ENCODE measurements at regions not wholly inside any gene's neighbourhood (a gene's known extent, or its start where the extent isn't known, plus 50 kb on each side); places are given as distances from the start of the nearest gene placed in this dataset.
A peak's percentile ranks its signal among the peaks of the same experiment; 100 is the strongest.

DNA sequence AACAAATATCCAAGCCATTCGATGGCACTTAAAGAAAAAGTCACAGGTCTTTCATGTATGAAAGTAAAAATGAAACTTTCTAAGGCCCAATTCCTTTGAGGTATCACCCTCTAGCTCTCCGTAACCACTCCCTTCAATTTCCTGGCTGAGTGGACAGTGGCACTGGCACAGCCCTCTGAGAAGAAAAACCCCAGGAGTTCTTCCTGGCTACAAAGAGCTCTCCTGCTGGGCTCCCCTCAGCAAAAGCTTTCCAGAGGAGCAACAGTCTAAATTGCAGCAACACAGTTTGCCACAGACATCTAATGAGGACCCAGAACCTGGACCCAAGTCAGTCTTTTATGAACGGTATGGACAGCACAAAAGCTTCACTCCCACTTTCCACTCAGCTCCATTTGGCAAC is 71.8 kb downstream of the FUNDC1 start:
- no peaks in the 10 kb centered on the region for H3K27me3 ChIP-seq (replicated peaks)
- no peaks in the 10 kb centered on the region for H3K9me3 ChIP-seq (replicated peaks)

GRCh38 chrX:44462850-44463249 is 79.8 kb downstream of the FUNDC1 start:
- H3K27ac ChIP-seq: no peak overlapping the region
- no peaks in the 10 kb centered on the region for H3K27me3 ChIP-seq (replicated peaks)
- no peak for DNase-seq (ENCODE audit: low read depth in 1 of 2, low spot score in 2 of 2)
- H3K4me1 ChIP-seq (replicated peaks): no peaks in the 10 kb centered on the region
- no peaks in the 10 kb centered on the region for H3K36me3 ChIP-seq
- H3K4me3 ChIP-seq: no peak overlapping the region
- H3K9me3 ChIP-seq (replicated peaks): no peaks in the 10 kb centered on the region

More for the DNA sequence above, 71.8 kb downstream of the FUNDC1 start:
- no peak for DNase-seq (ENCODE audit: low read depth in 1 of 2, low spot score in 2 of 2)
- H3K4me1 ChIP-seq (replicated peaks): no peaks in the 10 kb centered on the region
- no peak overlapping the region for H3K27ac ChIP-seq
- H3K36me3 ChIP-seq: no peaks in the 10 kb centered on the region
- H3K4me3 ChIP-seq: no peak overlapping the region

DNA sequence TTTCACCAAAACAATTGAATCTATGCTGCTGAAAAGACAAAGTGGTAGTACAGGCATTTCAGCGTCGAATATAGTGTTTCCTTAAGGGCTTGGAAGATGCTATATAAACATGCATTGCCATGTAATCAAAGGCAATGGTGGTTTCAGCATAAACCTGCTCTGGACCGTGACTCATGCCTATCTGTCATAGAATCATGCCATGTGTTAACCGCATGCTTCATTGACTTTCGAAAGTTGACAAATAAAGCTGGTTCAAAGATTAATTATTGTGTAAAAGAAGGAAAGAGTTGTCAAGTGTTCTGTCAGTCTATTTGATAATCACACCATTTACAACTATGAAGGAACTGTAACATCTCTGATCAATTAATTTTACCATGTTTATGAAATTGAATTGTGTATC is 83.2 kb downstream of the FUNDC1 start:
- no peaks in the 10 kb centered on the region for H3K36me3 ChIP-seq
- no peak overlapping the region for H3K27ac ChIP-seq
- H3K9me3 ChIP-seq (replicated peaks): no peaks in the 10 kb centered on the region
- no peak for DNase-seq (ENCODE audit: low read depth in 1 of 2, low spot score in 2 of 2)
- H3K4me3 ChIP-seq: no peak overlapping the region
- no peaks in the 10 kb centered on the region for H3K27me3 ChIP-seq (replicated peaks)
- H3K4me1 ChIP-seq (replicated peaks): no peaks in the 10 kb centered on the region

GRCh38 chrX:44456685-44457084 is 86.0 kb downstream of the FUNDC1 start:
- Histone ChIP-seq H3K27me3 (replicated peaks) (no peaks in the 10 kb centered on the region), H3K4me3 (no peak overlapping the region), H3K36me3 (no peaks in the 10 kb centered on the region), H3K4me1 (replicated peaks) (no peaks in the 10 kb centered on the region), H3K27ac (no peak overlapping the region), H3K9me3 (replicated peaks) (no peaks in the 10 kb centered on the region)
- DNase-seq (ENCODE audit: low read depth in 1 of 2, low spot score in 2 of 2): no peak

- DNase-seq (ENCODE audit: low read depth in 1 of 2, low spot score in 2 of 2): no peak
- Histone ChIP-seq H3K9me3 (replicated peaks) (no peaks in the 10 kb centered on the region), H3K36me3 (no peaks in the 10 kb centered on the region), H3K4me3 (no peak overlapping the region), H3K27me3 (replicated peaks) (no peaks in the 10 kb centered on the region), H3K4me1 (replicated peaks) (no peaks in the 10 kb centered on the region), H3K27ac (no peak overlapping the region)
Observed at GRCh38 chrX:44451056-44451455, 91.6 kb downstream of the FUNDC1 start.

DNA sequence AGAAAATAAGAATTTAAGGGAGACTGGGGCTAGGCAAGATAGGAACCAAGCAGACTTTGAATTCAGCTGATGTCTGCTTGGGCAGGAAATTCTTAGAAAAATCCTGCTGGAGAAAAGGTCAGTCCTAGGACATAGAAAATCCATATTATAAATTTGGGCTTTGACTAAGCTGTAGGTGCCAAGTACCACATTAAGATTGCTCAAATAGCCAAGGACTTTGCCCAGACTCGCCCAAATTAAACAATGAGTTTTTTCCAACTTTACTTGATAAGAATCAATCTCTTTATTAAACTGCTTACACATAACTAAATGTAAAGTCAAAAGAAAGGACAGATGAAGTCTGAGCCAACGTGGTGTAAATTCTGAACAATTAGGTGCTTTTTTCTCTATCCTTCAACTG is 95.4 kb downstream of the FUNDC1 start:
- DNase-seq (ENCODE audit: low read depth in 1 of 2, low spot score in 2 of 2): no peak
- no peaks in the 10 kb centered on the region for H3K4me1 ChIP-seq (replicated peaks)
- no peaks in the 10 kb centered on the region for H3K36me3 ChIP-seq

GRCh38 chrX:44440006-44440405 is 96.5 kb upstream of the EFHC2 start:
- H3K9me3 ChIP-seq (replicated peaks): no peaks in the 10 kb centered on the region
- no peaks in the 10 kb centered on the region for H3K4me1 ChIP-seq (replicated peaks)
- no peak for DNase-seq (ENCODE audit: low read depth in 1 of 2, low spot score in 2 of 2)
- H3K27me3 ChIP-seq (replicated peaks): no peaks in the 10 kb centered on the region
- H3K4me3 ChIP-seq: no peak overlapping the region
- no peaks in the 10 kb centered on the region for H3K36me3 ChIP-seq
- H3K27ac ChIP-seq: no peak overlapping the region

More for the DNA sequence above, 95.4 kb downstream of the FUNDC1 start:
- Histone ChIP-seq H3K9me3 (replicated peaks) (no peaks in the 10 kb centered on the region), H3K27ac (no peak overlapping the region), H3K4me3 (no peak overlapping the region), H3K27me3 (replicated peaks) (no peaks in the 10 kb centered on the region)

DNA sequence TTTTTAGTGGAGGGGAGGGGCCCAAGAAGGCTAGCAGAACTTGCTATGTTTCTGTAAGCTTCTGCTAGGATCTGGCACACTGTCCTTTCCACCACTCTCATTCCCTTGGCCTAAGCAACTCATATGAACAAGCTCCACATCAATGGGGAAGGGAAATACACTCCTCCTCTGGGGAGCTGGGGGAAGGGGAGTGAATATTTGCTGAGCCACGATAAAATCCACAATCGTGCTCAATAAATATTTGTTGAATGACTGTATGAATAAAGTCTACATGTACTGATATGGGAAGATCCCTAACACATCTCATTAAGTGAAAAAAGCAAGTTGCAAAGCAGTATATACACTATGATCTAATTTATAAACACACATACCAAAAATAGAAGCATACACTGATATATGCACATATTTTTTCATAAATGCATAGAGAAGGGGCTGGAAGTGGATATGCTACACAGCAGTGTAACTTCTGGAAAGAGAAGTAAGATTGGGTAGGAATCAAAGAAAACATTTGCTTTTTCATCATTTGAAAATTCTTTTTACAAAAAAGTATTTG is 95.8 kb upstream of the EFHC2 start:
- H3K27ac ChIP-seq: no peak overlapping the region
- no peaks in the 10 kb centered on the region for H3K9me3 ChIP-seq (replicated peaks)
- H3K36me3 ChIP-seq: no peaks in the 10 kb centered on the region
- no peak overlapping the region for H3K4me3 ChIP-seq
- no peaks in the 10 kb centered on the region for H3K4me1 ChIP-seq (replicated peaks)
- H3K27me3 ChIP-seq (replicated peaks): no peaks in the 10 kb centered on the region
- DNase-seq (ENCODE audit: low read depth in 1 of 2, low spot score in 2 of 2): no peak

DNA sequence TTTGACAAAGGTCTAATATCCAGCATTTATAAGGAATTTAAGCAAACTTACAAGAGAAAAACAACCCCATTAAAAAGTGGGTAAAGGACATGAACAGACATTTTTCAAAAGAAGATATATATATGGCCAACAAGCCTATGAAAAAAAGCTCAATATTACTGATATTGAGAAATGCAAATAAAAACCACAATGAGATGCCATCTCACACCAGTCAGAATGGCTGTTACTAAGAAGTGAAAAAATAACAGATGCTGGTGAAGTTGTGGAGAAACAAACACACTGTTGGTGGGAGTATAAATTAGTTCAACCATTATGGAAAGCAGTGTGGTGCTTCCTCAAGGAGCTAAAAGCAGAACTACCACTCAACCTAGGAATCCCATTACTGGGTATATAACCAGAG is 91.6 kb upstream of the EFHC2 start:
- Histone ChIP-seq H3K27me3 (replicated peaks) (no peaks in the 10 kb centered on the region), H3K4me1 (replicated peaks) (peaks cover 19% of the 10 kb centered on the region), H3K27ac (no peak overlapping the region), H3K36me3 (no peaks in the 10 kb centered on the region), H3K4me3 (no peak overlapping the region), H3K9me3 (replicated peaks) (no peaks in the 10 kb centered on the region)
- no peak for DNase-seq (ENCODE audit: low read depth in 1 of 2, low spot score in 2 of 2)

DNA sequence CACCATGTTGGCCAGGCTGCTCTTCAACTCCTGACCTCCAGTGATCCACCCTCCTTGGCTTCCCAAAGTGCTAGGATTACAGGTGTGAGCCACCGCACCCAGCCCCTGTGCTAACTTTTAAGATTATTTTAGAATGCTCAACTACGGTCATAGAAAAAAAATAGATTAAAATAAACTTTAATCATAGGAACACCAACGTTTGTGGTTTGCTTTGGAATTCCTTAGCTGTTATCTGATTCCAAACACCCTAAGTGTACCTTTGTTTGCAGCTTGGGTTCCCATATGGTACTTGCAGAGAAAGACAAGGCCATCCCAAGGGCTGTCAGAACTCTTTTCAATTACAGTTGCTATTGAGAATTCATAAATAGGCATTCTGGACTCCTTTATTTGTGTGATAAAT is 90.1 kb upstream of the EFHC2 start:
- H3K9me3 ChIP-seq (replicated peaks): no peaks in the 10 kb centered on the region
- H3K4me1 ChIP-seq (replicated peaks): peaks cover 28% of the 10 kb centered on the region
- H3K36me3 ChIP-seq: no peaks in the 10 kb centered on the region
- no peaks in the 10 kb centered on the region for H3K27me3 ChIP-seq (replicated peaks)
- H3K4me3 ChIP-seq: no peak overlapping the region
- DNase-seq (ENCODE audit: low read depth in 1 of 2, low spot score in 2 of 2): peak; percentile 48 to 56
- H3K27ac ChIP-seq: no peak overlapping the region

GRCh38 chrX:44432641-44433040 is 89.2 kb upstream of the EFHC2 start:
- no peaks in the 10 kb centered on the region for H3K9me3 ChIP-seq (replicated peaks)
- DNase-seq (ENCODE audit: low read depth in 1 of 2, low spot score in 2 of 2): no peak

GRCh38 chrX:44431194-44431593 is 87.7 kb upstream of the EFHC2 start:
- no peak overlapping the region for H3K4me3 ChIP-seq
- H3K4me1 ChIP-seq (replicated peaks): peaks cover 35% of the 10 kb centered on the region
- peak in 1 of 2 experiments; percentile 19 for DNase-seq (ENCODE audit: low read depth in 1 of 2, low spot score in 2 of 2)
- H3K9me3 ChIP-seq (replicated peaks): no peaks in the 10 kb centered on the region
- no peak overlapping the region for H3K27ac ChIP-seq
- no peaks in the 10 kb centered on the region for H3K36me3 ChIP-seq
- H3K27me3 ChIP-seq (replicated peaks): no peaks in the 10 kb centered on the region

More at GRCh38 chrX:44432641-44433040, 89.2 kb upstream of the EFHC2 start:
- Histone ChIP-seq H3K27ac (no peak overlapping the region), H3K27me3 (replicated peaks) (no peaks in the 10 kb centered on the region), H3K4me3 (no peak overlapping the region), H3K36me3 (no peaks in the 10 kb centered on the region), H3K4me1 (replicated peaks) (peaks cover 35% of the 10 kb centered on the region)

GRCh38 chrX:44428989-44429627 is 85.6 kb upstream of the EFHC2 start:
- H3K27me3 ChIP-seq (replicated peaks): no peaks in the 10 kb centered on the region
- peak in 1 of 2 experiments; percentile 27 for DNase-seq (ENCODE audit: low read depth in 1 of 2, low spot score in 2 of 2)
- H3K27ac ChIP-seq: peak overlapping the region; percentile 8; the same call in 1 of the 2 replicates
- no peaks in the 10 kb centered on the region for H3K9me3 ChIP-seq (replicated peaks)
- H3K4me1 ChIP-seq (replicated peaks): peaks cover 35% of the 10 kb centered on the region
- H3K4me3 ChIP-seq: no peak overlapping the region
- no peaks in the 10 kb centered on the region for H3K36me3 ChIP-seq

DNA sequence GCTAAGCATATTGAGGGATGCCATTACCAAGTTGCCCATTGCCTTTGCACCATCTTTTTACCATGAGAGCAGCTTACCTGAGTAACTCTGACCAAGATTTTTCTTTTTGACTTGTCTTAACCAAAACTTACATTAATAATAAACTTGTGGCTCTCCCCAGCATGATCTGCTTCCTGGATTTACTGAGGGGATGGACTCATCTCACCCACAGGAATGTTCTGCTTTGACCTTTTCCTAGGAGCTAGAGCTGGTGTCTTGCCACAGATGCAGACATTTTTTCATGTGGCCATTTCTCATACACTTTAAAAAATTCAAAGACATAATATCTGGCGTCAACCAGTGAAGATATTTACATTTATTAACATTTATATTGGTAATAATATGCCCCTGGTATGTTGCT is 79.2 kb upstream of the EFHC2 start:
- Histone ChIP-seq H3K27me3 (replicated peaks) (no peaks in the 10 kb centered on the region), H3K9me3 (replicated peaks) (no peaks in the 10 kb centered on the region), H3K4me1 (replicated peaks) (no peaks in the 10 kb centered on the region), H3K27ac (no peak overlapping the region), H3K36me3 (no peaks in the 10 kb centered on the region), H3K4me3 (no peak overlapping the region)
- DNase-seq (ENCODE audit: low read depth in 1 of 2, low spot score in 2 of 2): no peak

All from SJSA1 (cell line).